GM21367 (cell line): ENCODE measurements at regions not wholly inside any gene's neighbourhood (a gene's known extent, or its start where the extent isn't known, plus 50 kb on each side); places are given as distances from the start of the nearest gene placed in this dataset.
"Not testable (repeated sequence)": the region's sequence is repeated elsewhere in the genome, so short reads cannot be mapped to it uniquely, and the experiment has no call there.

Experiments used
- ATAC-seq: cut with Tn5 transposase; IDR thresholded peaks from one replicate; pipeline ENCODE4 v1.9.1; 2021; ENCODE audit not compliant: unreplicated experiment

GRCh38 chr9:41839786-41840185, 289.4 kb downstream of the CNTNAP3B start:
- not testable (repeated sequence) for ATAC-seq

- ATAC-seq, result not testable (repeated sequence)
Observed at GRCh38 chr9:41838953-41839352, 290.3 kb downstream of the CNTNAP3B start.

- ATAC-seq, result not testable (repeated sequence)
Observed at GRCh38 chr9:41838562-41838851, 290.7 kb downstream of the CNTNAP3B start.

GRCh38 chr9:41837684-41838561, 291.3 kb downstream of the CNTNAP3B start:
- not testable (repeated sequence) for ATAC-seq

- ATAC-seq, result not testable (repeated sequence)
Observed at GRCh38 chr9:41833108-41833507, 296.1 kb downstream of the CNTNAP3B start.

GRCh38 chr9:41824723-41825122, 304.5 kb downstream of the CNTNAP3B start:
- ATAC-seq, result not testable (repeated sequence)

- not testable (repeated sequence) for ATAC-seq
Observed at GRCh38 chr9:41802706-41803105, 326.5 kb downstream of the CNTNAP3B start.

GRCh38 chr9:41798684-41799083, 330.5 kb downstream of the CNTNAP3B start:
- not testable (repeated sequence) for ATAC-seq

- not testable (repeated sequence) for ATAC-seq
Observed at GRCh38 chr9:41790719-41791363, 338.4 kb downstream of the CNTNAP3B start.

- not testable (repeated sequence) for ATAC-seq
Observed at GRCh38 chr9:41790007-41790406, 339.2 kb downstream of the CNTNAP3B start.

- ATAC-seq, result not testable (repeated sequence)
Observed at GRCh38 chr9:41789387-41789786, 339.8 kb downstream of the CNTNAP3B start.

- ATAC-seq, result not testable (repeated sequence)
Observed at GRCh38 chr9:41787951-41788350, 341.3 kb downstream of the CNTNAP3B start.

- not testable (repeated sequence) for ATAC-seq
Observed at GRCh38 chr9:41787270-41787669, 342.0 kb downstream of the CNTNAP3B start.

GRCh38 chr9:41784006-41784405, 345.2 kb downstream of the CNTNAP3B start:
- not testable (repeated sequence) for ATAC-seq

- ATAC-seq, result not testable (repeated sequence)
Observed at GRCh38 chr9:41783070-41783810, 346.0 kb downstream of the CNTNAP3B start.

- ATAC-seq, result not testable (repeated sequence)
Observed at GRCh38 chr9:41781899-41782298, 347.3 kb downstream of the CNTNAP3B start.

- not testable (repeated sequence) for ATAC-seq
Observed at GRCh38 chr9:41779897-41780406, 349.3 kb downstream of the CNTNAP3B start.

- ATAC-seq, result not testable (repeated sequence)
Observed at GRCh38 chr9:41779192-41779591, 350.0 kb downstream of the CNTNAP3B start.

- not testable (repeated sequence) for ATAC-seq
Observed at GRCh38 chr9:41778535-41779071, 350.6 kb downstream of the CNTNAP3B start.

GRCh38 chr9:41777536-41777935, 351.7 kb downstream of the CNTNAP3B start:
- not testable (repeated sequence) for ATAC-seq

GRCh38 chr9:41772541-41772940, 356.7 kb downstream of the CNTNAP3B start:
- ATAC-seq, result not testable (repeated sequence)
